ENCODE measurements at regions not wholly inside any gene's neighbourhood (a gene's known extent, or its start where the extent isn't known, plus 50 kb on each side); places are given as distances from the start of the nearest gene placed in this dataset.

- TF ChIP-seq, protein P1, sequence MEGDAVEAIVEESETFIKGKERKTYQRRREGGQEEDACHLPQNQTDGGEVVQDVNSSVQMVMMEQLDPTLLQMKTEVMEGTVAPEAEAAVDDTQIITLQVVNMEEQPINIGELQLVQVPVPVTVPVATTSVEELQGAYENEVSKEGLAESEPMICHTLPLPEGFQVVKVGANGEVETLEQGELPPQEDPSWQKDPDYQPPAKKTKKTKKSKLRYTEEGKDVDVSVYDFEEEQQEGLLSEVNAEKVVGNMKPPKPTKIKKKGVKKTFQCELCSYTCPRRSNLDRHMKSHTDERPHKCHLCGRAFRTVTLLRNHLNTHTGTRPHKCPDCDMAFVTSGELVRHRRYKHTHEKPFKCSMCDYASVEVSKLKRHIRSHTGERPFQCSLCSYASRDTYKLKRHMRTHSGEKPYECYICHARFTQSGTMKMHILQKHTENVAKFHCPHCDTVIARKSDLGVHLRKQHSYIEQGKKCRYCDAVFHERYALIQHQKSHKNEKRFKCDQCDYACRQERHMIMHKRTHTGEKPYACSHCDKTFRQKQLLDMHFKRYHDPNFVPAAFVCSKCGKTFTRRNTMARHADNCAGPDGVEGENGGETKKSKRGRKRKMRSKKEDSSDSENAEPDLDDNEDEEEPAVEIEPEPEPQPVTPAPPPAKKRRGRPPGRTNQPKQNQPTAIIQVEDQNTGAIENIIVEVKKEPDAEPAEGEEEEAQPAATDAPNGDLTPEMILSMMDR (IDR thresholded peaks at IDR 0.05; ENCODE audit: insufficient read depth, low read length), result no peak
- TF ChIP-seq POLR2AphosphoS5 (IDR thresholded peaks at IDR 0.05; ENCODE audit: low read depth) (no peak), SPI1 (IDR thresholded peaks at IDR 0.05; ENCODE audit: borderline replicate concordance, low read depth) (no peak), GABPA (IDR thresholded peaks at IDR 0.05; ENCODE audit: low read depth) (no peak), REST (IDR thresholded peaks at IDR 0.05; ENCODE audit: insufficient replicate concordance, low read depth) (no peak)
These were observed 115.0 kb upstream of the RPH3A start for GRCh38 chr12:112676507-112676906.
